GM23248 (cell line): ENCODE measurements at regions not wholly inside any gene's neighbourhood (a gene's known extent, or its start where the extent isn't known, plus 50 kb on each side); places are given as distances from the start of the nearest gene placed in this dataset.

Experiments
- EZH2 ChIP-seq: fragments of 200-600 bp; sonication (generic); IDR thresholded peaks from 2 replicates; pipeline ENCODE4 v1.6.1; 2018; ENCODE audit warnings: antibody characterized with exemption, mild to moderate bottlenecking; ENCODE audit not compliant: insufficient read depth, poor library complexity, severe bottlenecking
- EZH2phosphoT487 ChIP-seq: fragments of 200-600 bp; sonication (generic); IDR thresholded peaks from 2 replicates; pipeline ENCODE4 v1.6.1; 2018; ENCODE audit warnings: antibody characterized with exemption, moderate library complexity, mild to moderate bottlenecking, low read depth; ENCODE audit not compliant: insufficient read depth

DNA sequence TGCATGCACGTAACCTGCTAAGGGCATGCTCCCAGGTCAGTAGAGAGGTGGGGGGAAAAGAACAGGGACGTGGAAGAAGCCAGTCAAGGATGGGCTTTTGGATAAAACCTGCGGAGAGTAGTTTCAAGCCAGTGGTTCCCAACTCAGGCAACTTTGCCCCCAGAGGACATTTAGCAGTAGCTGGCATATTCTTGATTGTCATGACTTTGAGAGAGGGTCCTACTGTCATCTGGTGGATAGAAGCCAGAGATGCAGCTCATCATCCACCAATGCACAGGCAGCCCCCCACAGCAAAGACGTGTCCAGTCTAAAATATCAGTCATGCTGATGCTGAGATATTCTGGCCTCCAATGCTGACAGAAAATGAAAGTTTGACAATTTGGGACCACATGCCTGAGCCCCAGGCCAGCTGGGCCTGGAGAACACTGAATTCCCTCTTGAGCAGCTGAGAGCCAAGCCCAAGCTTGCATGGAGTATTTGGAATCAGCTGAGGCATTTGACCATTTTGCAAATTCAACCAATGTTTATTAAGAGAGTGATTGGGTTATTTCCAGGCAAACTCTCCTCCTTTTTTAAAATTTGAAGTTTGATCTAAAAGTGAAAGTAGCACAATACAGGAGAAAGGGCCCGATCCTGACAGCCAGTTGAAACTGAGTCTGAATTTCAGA lies 110.0 kb upstream of the C7orf33 start:
- TF ChIP-seq EZH2 = no peak
- no peak for TF ChIP-seq EZH2phosphoT487
